Left ventricle myocardium inferior (tissue), 1 donor: ENCODE measurements at regions not wholly inside any gene's neighbourhood (a gene's known extent, or its start where the extent isn't known, plus 50 kb on each side); places are given as distances from the start of the nearest gene placed in this dataset.

Experiments used
- DNase-seq: peaks from one replicate; pipeline ENCODE4 v3.0.0-alpha.2; 2020
- H3K27ac ChIP-seq: fragments of 200-600 bp; replicated peaks from 2 replicates; pipeline ENCODE4 v1.8.0; 2021
- H3K27me3 ChIP-seq: fragments of 200-600 bp; 2 replicates; pipeline ENCODE4 v1.8.0; 2021; ENCODE audit warnings: low read depth
- H3K36me3 ChIP-seq: fragments of 200-600 bp; 2 replicates; pipeline ENCODE4 v1.8.0; 2021
- H3K4me1 ChIP-seq: fragments of 200-600 bp; 2 replicates; pipeline ENCODE4 v1.8.0; 2021
- H3K4me3 ChIP-seq: fragments of 200-600 bp; 2 replicates; pipeline ENCODE4 v1.8.0; 2021; ENCODE audit warnings: mild to moderate bottlenecking, moderate library complexity
- H3K9me3 ChIP-seq: fragments of 200-600 bp; replicated peaks from 2 replicates; pipeline ENCODE4 v1.8.0; 2021
- CTCF ChIP-seq: fragments of 200-600 bp; IDR thresholded peaks from 2 replicates; pipeline ENCODE4 v1.8.0; 2021; ENCODE audit warnings: antibody characterized with exemption, mild to moderate bottlenecking, borderline replicate concordance
- intact Hi-C: fragments of 100-400 bp; cut with micrococcal nuclease; formaldehyde crosslinking; loops from one replicate; pipeline ENCODE4 v1.11.0; 2022
- donor health status: DM: no; HTN: yes; CAD: no; lungs with severe emphysema.

GRCh38 chr1:234972411-234973191 is 156.0 kb downstream of the TOMM20 start:
- no peaks in the 10 kb centered on the region for H3K27me3 ChIP-seq
- intact Hi-C loops, result no loop called here
- H3K4me3 ChIP-seq, result no peak overlapping the region
- H3K36me3 ChIP-seq, result no peaks in the 10 kb centered on the region
- DNase-seq, result no peak
- H3K4me1 ChIP-seq, result peaks cover 42% of the 10 kb centered on the region
- TF ChIP-seq CTCF, result no peak
- H3K9me3 ChIP-seq, result no peaks in the 10 kb centered on the region
- no peak overlapping the region for H3K27ac ChIP-seq

GRCh38 chr1:234971586-234972297 is 156.9 kb downstream of the TOMM20 start:
- no peaks in the 10 kb centered on the region for H3K36me3 ChIP-seq
- intact Hi-C loops, result no loop called here
- DNase-seq, result no peak
- no peak overlapping the region for H3K4me3 ChIP-seq
- no peak for TF ChIP-seq CTCF
- H3K9me3 ChIP-seq, result no peaks in the 10 kb centered on the region
- H3K4me1 ChIP-seq, result peaks cover 41% of the 10 kb centered on the region
- peak overlapping the region; percentile 87 for H3K27ac ChIP-seq
- no peaks in the 10 kb centered on the region for H3K27me3 ChIP-seq

DNA sequence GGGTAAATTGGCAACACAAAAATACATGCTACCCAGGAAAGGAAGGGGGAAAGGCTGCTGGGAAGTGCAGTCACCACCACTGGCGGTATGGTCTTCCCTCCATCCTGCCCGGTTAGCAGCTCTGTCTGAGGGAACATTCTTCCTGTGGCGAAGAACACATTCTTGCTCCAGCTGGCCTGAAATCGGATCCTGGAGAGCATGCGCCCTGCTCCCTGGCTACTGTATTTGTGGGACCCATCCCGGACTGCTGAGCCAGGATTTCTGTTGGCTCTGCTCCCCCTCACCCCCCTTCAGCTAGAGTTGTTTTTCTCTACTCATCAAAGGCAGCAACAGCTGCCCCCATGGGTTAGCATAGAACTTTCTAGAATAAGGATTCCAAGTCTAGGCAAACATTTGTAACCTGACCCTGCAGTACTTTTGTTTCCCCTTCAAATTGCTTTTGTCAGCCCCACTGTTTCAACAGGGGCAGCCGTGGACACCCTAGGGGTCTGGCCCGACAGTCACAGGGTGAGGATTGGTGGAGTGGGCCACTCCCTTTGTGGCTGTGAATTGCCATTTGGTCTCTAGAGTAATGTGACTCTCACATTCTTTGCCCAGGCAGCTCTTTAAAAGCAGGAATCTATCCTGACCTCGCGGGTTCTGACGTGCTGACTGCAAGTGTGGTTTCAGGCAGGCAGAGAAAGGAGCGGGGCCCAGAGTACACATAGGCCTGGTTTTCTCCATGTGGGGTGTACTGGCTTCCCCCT is 157.7 kb downstream of the TOMM20 start:
- Histone ChIP-seq H3K36me3 (no peaks in the 10 kb centered on the region), H3K27me3 (no peaks in the 10 kb centered on the region), H3K4me3 (peak overlapping the region; percentile 51), H3K4me1 (peaks cover 41% of the 10 kb centered on the region), H3K9me3 (no peaks in the 10 kb centered on the region), H3K27ac (peak overlapping the region; percentile 87)
- peak; percentile 78 for DNase-seq
- intact Hi-C loops, result no loop called here
- TF ChIP-seq CTCF, result no peak

- TF ChIP-seq CTCF, result no peak
- Histone ChIP-seq H3K27me3 (no peaks in the 10 kb centered on the region), H3K36me3 (no peaks in the 10 kb centered on the region), H3K9me3 (no peaks in the 10 kb centered on the region), H3K4me1 (peaks cover 40% of the 10 kb centered on the region), H3K27ac (peak overlapping the region; percentile 87), H3K4me3 (peak overlapping the region; percentile 51)
- DNase-seq, result no peak
- intact Hi-C loops, result no loop called here
Measured at GRCh38 chr1:234970401-234970730, 158.3 kb downstream of the TOMM20 start.

GRCh38 chr1:234969581-234970400 is 158.8 kb downstream of the TOMM20 start:
- intact Hi-C loops, result loop anchor here (10.0 kb wide), 1 partner anchor 245 kb away; no protein-coding TSS in a partner anchor
- H3K36me3 ChIP-seq, result no peaks in the 10 kb centered on the region
- H3K27me3 ChIP-seq, result no peaks in the 10 kb centered on the region
- peak overlapping the region; percentile 51 for H3K4me3 ChIP-seq
- peak overlapping the region; percentile 87 for H3K27ac ChIP-seq
- no peak for TF ChIP-seq CTCF
- no peaks in the 10 kb centered on the region for H3K9me3 ChIP-seq
- DNase-seq, result peak; percentile 79
- H3K4me1 ChIP-seq, result peaks cover 40% of the 10 kb centered on the region
